ENCODE measurements at regions not wholly inside any gene's neighbourhood (a gene's known extent, or its start where the extent isn't known, plus 50 kb on each side); places are given as distances from the start of the nearest gene placed in this dataset.

DNA sequence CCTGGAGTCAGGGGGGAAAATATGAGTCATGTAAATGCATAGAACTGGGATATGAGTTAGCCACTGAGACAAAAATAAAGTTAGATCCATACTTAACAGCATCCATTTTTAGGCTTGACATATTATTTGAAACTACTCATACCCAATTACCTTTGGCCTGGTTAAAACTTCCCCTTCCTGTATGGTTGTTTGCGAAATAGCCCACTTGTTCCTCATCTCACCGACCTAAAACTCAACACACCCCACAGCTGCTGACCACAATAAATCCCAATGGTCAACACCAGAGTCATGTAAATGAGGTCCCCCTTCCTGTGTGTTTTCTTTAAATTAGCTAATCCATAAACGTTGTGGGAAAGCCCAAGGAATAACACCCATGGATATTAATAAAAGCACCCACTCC lies 55.2 kb upstream of the TMEM215 start:
- TF ChIP-seq, protein P1, sequence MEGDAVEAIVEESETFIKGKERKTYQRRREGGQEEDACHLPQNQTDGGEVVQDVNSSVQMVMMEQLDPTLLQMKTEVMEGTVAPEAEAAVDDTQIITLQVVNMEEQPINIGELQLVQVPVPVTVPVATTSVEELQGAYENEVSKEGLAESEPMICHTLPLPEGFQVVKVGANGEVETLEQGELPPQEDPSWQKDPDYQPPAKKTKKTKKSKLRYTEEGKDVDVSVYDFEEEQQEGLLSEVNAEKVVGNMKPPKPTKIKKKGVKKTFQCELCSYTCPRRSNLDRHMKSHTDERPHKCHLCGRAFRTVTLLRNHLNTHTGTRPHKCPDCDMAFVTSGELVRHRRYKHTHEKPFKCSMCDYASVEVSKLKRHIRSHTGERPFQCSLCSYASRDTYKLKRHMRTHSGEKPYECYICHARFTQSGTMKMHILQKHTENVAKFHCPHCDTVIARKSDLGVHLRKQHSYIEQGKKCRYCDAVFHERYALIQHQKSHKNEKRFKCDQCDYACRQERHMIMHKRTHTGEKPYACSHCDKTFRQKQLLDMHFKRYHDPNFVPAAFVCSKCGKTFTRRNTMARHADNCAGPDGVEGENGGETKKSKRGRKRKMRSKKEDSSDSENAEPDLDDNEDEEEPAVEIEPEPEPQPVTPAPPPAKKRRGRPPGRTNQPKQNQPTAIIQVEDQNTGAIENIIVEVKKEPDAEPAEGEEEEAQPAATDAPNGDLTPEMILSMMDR (conservative IDR thresholded peaks at IDR 0.05 in 1 of 2, IDR thresholded peaks at IDR 0.05 in 1 of 2; ENCODE audit: extremely low read depth in 1 of 2, insufficient read depth in 1 of 2, low read depth in 1 of 2, low read length in 2 of 2), result no peak
- no peak for TF ChIP-seq EZH2 (IDR thresholded peaks at IDR 0.05; ENCODE audit: borderline replicate concordance, low read length)
